ENCODE measurements at regions not wholly inside any gene's neighbourhood (a gene's known extent, or its start where the extent isn't known, plus 50 kb on each side); places are given as distances from the start of the nearest gene placed in this dataset.

GRCh38 chr18:22018366-22018765 is 151.0 kb upstream of the GATA6 start (continued):
- TF ChIP-seq, protein P1, sequence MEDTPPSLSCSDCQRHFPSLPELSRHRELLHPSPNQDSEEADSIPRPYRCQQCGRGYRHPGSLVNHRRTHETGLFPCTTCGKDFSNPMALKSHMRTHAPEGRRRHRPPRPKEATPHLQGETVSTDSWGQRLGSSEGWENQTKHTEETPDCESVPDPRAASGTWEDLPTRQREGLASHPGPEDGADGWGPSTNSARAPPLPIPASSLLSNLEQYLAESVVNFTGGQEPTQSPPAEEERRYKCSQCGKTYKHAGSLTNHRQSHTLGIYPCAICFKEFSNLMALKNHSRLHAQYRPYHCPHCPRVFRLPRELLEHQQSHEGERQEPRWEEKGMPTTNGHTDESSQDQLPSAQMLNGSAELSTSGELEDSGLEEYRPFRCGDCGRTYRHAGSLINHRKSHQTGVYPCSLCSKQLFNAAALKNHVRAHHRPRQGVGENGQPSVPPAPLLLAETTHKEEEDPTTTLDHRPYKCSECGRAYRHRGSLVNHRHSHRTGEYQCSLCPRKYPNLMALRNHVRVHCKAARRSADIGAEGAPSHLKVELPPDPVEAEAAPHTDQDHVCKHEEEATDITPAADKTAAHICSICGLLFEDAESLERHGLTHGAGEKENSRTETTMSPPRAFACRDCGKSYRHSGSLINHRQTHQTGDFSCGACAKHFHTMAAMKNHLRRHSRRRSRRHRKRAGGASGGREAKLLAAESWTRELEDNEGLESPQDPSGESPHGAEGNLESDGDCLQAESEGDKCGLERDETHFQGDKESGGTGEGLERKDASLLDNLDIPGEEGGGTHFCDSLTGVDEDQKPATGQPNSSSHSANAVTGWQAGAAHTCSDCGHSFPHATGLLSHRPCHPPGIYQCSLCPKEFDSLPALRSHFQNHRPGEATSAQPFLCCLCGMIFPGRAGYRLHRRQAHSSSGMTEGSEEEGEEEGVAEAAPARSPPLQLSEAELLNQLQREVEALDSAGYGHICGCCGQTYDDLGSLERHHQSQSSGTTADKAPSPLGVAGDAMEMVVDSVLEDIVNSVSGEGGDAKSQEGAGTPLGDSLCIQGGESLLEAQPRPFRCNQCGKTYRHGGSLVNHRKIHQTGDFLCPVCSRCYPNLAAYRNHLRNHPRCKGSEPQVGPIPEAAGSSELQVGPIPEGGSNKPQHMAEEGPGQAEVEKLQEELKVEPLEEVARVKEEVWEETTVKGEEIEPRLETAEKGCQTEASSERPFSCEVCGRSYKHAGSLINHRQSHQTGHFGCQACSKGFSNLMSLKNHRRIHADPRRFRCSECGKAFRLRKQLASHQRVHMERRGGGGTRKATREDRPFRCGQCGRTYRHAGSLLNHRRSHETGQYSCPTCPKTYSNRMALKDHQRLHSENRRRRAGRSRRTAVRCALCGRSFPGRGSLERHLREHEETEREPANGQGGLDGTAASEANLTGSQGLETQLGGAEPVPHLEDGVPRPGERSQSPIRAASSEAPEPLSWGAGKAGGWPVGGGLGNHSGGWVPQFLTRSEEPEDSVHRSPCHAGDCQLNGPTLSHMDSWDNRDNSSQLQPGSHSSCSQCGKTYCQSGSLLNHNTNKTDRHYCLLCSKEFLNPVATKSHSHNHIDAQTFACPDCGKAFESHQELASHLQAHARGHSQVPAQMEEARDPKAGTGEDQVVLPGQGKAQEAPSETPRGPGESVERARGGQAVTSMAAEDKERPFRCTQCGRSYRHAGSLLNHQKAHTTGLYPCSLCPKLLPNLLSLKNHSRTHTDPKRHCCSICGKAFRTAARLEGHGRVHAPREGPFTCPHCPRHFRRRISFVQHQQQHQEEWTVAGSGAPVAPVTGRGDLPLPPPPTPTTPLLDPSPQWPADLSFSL (CRISPR knock-in tag; IDR thresholded peaks at IDR 0.05), result no peak
- TF ChIP-seq ZNF468 (CRISPR knock-in tag; IDR thresholded peaks at IDR 0.05) (no peak), NFE2L1 (CRISPR knock-in tag; IDR thresholded peaks at IDR 0.05; ENCODE audit: borderline replicate concordance) (no peak), BRF2 (CRISPR knock-in tag; IDR thresholded peaks at IDR 0.05) (no peak), ZNF232 (CRISPR knock-in tag; IDR thresholded peaks at IDR 0.05; ENCODE audit: borderline replicate concordance) (no peak), RXRB (CRISPR knock-in tag; IDR thresholded peaks at IDR 0.05; ENCODE audit: borderline replicate concordance) (peak; percentile 13; the same call in 1 of the 2 replicates), TIGD3 (CRISPR knock-in tag; IDR thresholded peaks at IDR 0.05; ENCODE audit: borderline replicate concordance) (no peak), ZFP41 (CRISPR knock-in tag; IDR thresholded peaks at IDR 0.05; ENCODE audit: borderline replicate concordance) (no peak), POLR2G (IDR thresholded peaks at IDR 0.05; ENCODE audit: low read depth, low read length) (no peak), GATAD2A (CRISPR knock-in tag; IDR thresholded peaks at IDR 0.05) (peak; percentile 69), NFE2L2 (IDR thresholded peaks at IDR 0.05; ENCODE audit: low read length) (no peak), ZNF709 (CRISPR knock-in tag; IDR thresholded peaks at IDR 0.05) (no peak), ETV5 (CRISPR knock-in tag; IDR thresholded peaks at IDR 0.05; ENCODE audit: borderline replicate concordance) (peak; percentile 34; the same call in 1 of the 2 replicates), GFI1 (CRISPR knock-in tag; IDR thresholded peaks at IDR 0.05; ENCODE audit: borderline replicate concordance) (no peak), REPIN1 (CRISPR knock-in tag; IDR thresholded peaks at IDR 0.05; ENCODE audit: borderline replicate concordance, low read depth) (no peak), MED13 (CRISPR knock-in tag; IDR thresholded peaks at IDR 0.05) (no peak), NR3C1 (CRISPR knock-in tag; IDR thresholded peaks at IDR 0.05) (no peak), HMG20A (CRISPR knock-in tag; IDR thresholded peaks at IDR 0.05; ENCODE audit: borderline replicate concordance) (peak; percentile 35; the same call in 1 of the 2 replicates), FOXO1 (CRISPR knock-in tag; IDR thresholded peaks at IDR 0.05) (0 out of 2 replicates have a peak, but pooled peaks have one; percentile 26), ZNF431 (CRISPR knock-in tag; IDR thresholded peaks at IDR 0.05; ENCODE audit: borderline replicate concordance, low read depth) (no peak), FOXK2 (IDR thresholded peaks at IDR 0.05) (no peak), ZFY (CRISPR knock-in tag; IDR thresholded peaks at IDR 0.05) (no peak)
- TF ChIP-seq, protein P2, sequence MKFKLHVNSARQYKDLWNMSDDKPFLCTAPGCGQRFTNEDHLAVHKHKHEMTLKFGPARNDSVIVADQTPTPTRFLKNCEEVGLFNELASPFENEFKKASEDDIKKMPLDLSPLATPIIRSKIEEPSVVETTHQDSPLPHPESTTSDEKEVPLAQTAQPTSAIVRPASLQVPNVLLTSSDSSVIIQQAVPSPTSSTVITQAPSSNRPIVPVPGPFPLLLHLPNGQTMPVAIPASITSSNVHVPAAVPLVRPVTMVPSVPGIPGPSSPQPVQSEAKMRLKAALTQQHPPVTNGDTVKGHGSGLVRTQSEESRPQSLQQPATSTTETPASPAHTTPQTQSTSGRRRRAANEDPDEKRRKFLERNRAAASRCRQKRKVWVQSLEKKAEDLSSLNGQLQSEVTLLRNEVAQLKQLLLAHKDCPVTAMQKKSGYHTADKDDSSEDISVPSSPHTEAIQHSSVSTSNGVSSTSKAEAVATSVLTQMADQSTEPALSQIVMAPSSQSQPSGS (CRISPR knock-in tag; IDR thresholded peaks at IDR 0.05), result 0 out of 2 replicates have a peak, but pooled peaks have one; percentile 17
